ENCODE measurements at regions not wholly inside any gene's neighbourhood (a gene's known extent, or its start where the extent isn't known, plus 50 kb on each side); places are given as distances from the start of the nearest gene placed in this dataset.
A peak's percentile ranks its signal among the peaks of the same experiment; 100 is the strongest.

- no peak for FAIRE-seq
Measured at GRCh38 chr10:91040343-91040742, 119.5 kb upstream of the ANKRD1 start.

- FAIRE-seq: no peak
Measured at GRCh38 chr10:91042069-91042468, 121.2 kb upstream of the ANKRD1 start.

DNA sequence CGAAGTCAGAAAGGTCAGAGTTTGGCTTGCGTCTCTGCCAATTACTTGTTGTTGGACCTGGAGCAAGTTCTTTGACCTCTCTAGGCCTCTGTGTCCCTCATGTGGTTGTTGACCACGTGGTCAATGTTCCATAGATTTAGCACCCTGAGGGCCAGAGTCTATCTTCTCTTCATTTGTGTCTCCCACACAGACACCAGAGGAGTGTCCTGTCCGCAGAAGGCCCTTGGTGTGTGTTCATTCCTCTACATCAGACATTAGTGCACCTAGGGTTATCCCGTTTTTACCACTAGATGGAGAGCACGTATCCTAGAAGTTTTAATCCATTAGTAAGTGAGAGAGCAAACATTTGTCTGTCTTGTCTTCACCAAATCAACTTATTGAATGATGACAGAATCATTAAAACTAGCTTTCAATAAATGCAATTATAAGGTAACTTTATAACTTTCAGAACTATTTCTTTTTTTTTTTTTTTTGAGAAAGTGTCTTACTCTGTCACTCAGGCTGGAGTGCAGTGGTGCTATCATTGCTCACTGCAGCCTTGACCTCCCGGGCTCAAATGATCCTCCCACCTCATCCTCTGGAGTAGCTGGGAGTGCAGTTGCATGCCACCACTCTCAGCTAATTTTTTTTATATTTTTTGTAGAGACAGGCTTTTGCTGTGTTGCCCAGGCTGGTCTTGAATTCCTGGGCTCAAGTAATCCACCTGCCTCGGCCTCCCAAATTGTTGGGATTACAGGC is 122.5 kb upstream of the ANKRD1 start:
- FAIRE-seq: peak; percentile 78

GRCh38 chr10:91046869-91047268 is 126.0 kb upstream of the ANKRD1 start:
- no peak for FAIRE-seq

GRCh38 chr10:91048380-91048779 is 127.5 kb upstream of the ANKRD1 start:
- no peak for FAIRE-seq

GRCh38 chr10:91049296-91049987 is 128.6 kb upstream of the ANKRD1 start:
- no peak for FAIRE-seq

DNA sequence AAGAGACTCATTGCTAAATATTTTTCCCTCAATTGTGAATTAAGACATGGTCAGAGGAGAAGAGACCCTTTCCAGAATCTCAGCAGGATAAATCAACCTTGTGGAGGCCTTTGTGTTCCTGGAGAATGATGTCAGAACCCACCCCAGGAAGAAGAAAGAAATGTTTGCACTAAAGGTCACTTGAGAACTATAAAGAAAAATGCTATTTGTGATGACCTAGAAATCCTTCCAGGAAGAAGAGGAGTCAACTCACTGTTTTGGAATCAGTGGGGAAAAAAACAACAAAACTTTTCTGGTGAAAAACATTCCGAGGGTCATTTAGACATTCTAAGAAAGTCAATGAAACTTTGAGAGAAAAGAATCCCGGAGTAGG is 129.1 kb upstream of the ANKRD1 start:
- no peak for FAIRE-seq

DNA sequence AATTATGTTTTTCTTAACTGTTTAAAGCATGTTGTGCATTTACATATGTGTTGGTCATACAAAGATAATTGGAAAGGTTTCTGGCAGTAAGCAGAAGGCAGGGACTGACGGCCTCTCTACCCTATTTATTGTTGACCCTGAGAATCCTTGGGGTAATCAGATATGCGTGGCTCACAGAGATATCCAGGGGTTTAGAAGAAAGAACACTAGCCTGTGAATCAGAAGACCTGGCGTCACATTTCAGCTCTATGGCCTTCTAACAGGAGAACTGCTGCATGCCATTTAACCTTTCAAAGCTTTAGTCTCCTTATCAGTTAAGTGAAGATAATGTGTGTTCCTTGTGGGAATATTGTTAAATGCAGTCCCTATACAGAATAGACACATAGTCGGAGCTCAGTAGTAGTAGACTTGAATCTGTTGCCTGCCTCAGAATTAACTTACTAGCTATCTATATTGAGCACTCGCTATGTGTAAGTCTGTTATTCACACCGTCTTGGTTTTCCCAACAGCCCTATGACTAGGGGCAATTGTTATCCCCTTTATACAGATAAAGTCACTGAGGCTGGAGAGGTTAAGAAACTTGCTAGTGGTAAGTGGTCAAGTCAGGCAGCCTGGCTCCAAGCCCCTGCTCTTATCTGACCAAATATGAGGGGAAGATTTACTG is 129.6 kb upstream of the ANKRD1 start:
- no peak for FAIRE-seq

- FAIRE-seq: no peak
Measured at GRCh38 chr10:91051829-91052228, 130.9 kb upstream of the ANKRD1 start.

DNA sequence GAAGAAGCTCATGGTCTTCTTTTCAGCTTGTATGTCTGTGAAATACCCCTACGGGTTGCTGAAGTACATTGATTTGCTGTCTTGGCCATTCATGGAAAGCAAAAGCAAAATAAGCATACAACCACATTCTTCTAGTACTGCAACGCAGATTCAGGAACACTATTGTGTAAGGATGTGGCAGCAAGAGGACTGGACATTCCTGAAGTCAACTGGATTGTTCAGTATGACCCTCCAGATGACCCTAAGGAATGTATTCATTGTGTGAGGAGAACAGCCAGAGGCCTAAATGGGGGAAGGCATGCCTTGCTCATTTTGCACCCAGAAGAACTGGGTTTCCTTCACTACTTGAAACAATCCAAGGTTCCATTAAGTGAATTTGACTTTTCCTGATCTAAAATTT is 133.4 kb upstream of the ANKRD1 start:
- no peak for FAIRE-seq

GRCh38 chr10:91061187-91061586 is 140.3 kb upstream of the ANKRD1 start:
- FAIRE-seq: no peak

DNA sequence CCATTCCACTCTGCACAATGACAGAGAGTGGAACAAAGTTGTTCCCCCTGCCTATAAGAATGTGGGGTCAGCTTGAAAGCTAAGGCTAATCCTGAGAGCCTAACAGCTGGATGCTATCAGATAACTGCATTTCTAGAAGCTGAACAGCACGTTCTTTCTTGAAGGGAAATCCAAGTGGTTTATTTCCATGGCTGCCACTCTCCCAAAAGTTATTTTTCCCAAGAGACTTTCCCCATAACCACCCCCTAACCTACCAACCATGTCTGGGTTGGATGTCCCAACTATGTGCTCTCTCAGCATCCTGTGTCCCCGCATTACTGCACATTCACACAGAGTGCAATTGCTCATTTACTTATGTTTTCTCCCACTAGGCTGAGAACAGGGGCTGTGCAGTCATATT is 140.7 kb upstream of the ANKRD1 start:
- no peak for FAIRE-seq

DNA sequence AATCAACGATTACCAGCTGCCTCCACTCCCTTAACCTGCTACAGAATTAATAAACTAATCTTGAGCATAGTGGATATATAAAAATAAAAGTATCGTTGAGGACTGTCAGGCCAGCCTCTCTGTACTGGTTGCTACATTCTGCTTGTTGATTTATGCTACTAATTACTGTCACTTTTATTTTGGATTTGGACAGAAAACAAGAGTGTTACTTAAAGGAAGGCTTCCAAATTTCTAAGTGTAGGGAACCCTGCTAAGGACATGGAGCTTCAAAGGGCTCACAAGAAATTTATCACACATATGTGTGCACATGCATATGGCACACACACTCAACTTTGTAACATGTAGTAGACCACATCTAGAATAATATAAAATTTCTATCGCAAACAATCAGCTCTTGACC is 141.2 kb upstream of the ANKRD1 start:
- FAIRE-seq: no peak

- FAIRE-seq: no peak
Measured at GRCh38 chr10:91071786-91072185, 148.7 kb upstream of the PCGF5 start.

DNA sequence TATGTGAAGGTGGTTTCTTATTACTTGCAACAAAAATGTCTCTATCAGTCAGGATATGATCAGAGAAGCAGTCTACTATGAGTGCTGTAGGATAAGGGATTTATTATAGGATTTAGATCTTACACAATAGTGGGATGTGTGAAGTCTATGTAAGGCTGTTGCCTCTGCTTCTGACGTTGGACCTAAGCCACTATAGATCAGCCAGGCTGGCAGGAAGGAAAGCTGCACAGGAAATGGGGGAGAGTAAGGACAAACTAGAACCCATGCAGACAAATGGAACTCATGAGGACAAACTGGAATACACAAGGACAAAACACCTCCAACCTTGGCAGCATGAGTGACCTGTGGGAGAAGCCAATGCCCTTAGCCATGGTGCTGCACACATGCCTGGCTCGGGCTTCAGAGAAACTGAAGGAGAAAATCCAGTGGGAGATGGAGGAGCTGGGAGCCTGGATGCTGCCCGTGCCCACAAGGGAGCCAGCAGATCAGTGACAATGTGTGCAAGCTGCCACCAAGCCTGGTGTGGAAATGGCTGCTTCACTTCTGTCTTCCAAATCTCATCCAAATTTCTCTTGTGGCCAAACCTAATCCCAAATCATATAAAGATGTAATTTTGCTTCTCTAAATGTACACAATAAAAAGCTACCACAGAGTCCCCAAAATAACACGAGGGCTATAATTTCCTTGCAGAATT is 147.0 kb upstream of the PCGF5 start:
- no peak for FAIRE-seq

- no peak for FAIRE-seq
Measured at GRCh38 chr10:91076991-91077548, 143.4 kb upstream of the PCGF5 start.

DNA sequence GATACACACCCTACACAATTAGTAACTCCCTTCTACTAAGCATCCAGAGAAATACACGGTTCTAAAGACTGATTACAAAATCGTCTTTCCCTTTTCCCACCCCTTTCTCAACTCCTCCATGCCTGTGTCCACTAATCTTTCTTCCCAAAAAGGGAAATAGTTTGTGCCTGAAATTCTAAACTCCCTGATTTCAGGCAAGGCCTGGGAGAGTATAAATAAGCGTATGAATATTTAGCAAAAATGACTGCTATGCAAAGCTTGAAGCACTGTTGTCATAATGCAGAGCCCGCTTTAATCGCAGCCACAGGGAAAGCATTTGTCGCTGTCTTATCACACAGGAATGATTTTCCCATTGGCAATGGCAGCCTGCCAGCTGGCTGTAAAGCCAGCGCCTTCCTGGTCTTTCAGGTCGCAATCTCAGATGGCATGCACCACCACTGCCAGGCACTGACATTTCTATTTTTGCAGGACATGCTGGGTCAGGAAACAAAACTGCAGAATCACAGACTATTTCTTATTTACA is 142.9 kb upstream of the PCGF5 start:
- no peak for FAIRE-seq

GRCh38 chr10:91080776-91081175 is 139.7 kb upstream of the PCGF5 start:
- no peak for FAIRE-seq

DNA sequence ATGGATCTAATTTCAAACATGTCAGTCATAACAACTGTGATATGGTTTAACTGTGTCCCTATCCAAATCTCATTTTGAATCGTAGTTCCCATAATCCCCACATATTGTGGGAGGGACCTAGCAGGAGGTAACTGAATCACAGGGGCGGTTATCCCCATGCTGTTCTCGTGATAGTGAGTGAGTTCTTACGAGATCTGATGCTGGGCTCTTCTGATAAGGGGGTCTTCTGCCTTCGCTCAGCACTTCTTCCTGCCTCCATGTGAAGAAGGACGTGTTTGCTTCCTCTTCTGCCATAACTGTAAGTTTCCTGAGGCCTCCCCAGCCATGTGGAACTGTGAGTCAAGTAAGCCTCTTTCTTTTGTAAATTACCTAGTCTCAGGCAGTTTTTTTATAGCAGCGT is 138.0 kb upstream of the PCGF5 start:
- FAIRE-seq: no peak

DNA sequence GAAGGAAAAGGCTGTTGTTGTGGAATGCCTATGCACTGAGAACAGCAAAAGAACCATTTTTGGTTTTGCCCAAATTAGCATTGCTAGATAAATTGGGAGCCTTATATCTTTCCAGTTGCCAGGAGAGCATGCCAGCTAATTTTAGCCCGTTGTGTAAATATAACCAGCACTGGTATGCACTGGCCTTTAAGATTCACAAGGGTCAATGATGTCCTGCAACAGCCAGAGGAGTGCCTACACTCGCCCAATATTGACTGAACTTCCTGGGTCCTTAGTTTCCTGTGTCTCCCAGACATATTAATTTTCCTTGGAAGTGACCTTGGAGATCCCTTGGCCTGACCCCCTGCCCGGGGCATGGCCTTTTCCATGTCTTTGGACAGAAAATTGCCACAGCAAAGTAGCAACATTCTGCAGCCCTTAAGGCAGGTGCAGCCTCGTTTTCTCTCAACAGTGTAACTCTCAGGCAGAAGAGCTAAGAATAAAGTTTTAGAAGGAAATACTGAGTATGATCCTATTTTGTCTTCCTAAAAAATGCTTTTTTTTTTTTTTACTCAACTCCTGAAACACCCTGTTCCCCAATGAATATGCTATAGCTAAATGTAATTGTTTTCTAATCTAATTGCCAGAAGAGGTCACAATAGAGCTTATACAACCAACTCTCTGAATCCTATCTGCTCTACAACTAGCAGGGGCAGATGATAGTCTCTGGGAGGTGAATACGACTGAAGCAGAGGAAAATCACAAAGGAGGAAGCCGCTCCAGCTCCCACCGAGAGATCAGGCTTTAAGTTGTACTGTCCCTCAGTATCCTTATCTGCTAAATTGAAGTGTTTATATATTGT is 131.9 kb upstream of the PCGF5 start:
- no peak for FAIRE-seq

DNA sequence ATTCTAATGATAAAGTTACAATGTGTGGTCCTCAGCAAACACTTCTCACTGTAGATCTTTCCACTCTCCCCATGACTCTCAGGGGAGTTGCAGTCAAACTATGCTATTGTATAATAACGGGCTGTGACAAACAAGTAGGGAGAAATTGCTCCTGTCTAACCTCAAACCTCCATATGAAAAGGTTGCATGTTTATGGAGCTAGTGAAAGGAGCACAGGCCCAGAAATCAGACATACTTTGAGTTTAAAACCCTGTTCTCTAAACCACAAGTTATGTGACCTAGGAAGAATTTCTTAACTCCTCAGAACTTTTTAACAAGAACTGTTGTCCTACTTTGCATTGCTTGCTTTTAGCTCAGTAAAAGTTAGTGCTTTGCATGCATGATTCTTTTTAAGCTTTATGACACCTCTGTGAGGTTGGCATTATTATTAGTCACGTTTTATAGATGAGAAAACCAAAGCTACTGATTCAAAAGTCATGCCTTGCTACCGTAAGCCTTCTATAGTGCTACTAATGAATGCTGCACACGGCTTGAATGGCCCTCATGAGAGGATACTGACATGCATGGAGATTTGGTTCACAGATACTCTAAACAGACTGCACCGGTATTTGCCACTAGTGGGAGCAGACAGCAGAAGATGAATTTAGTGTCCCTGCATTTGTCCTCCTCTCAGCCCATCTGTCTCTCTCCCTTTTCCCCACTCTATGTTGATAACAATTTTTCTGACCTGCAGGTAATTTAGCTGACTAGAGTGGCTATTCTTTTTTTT is 129.5 kb upstream of the PCGF5 start:
- FAIRE-seq: no peak
